Activated B cell treated with CpG ODN at 0.5 μM for 24 hours (primary cell): ENCODE measurements at regions not wholly inside any gene's neighbourhood (a gene's known extent, or its start where the extent isn't known, plus 50 kb on each side); places are given as distances from the start of the nearest gene placed in this dataset.

Source experiments
- ATAC-seq: fragments of 200-7000 bp; cut with Tn5 transposase; one replicate; pipeline ENCODE4 v1.10.0; 2021; ENCODE audit warnings: low read depth, mild to moderate bottlenecking, moderate library complexity
- CTCF ChIA-PET: fragments of 350-600 bp; sonication (Branson Sonifier 250); formaldehyde crosslinking; loops from one replicate; lab custom pipeline; 2021; ENCODE audit warnings: antibody characterized with exemption; lab: Charles Lee
- POLR2A ChIA-PET: fragments of 350-600 bp; sonication (Branson Sonifier 250); formaldehyde crosslinking; loops from one replicate; lab custom pipeline; 2021; ENCODE audit warnings: antibody characterized with exemption; lab: Charles Lee
- DNase-seq: peaks from one replicate; pipeline ENCODE4 v3.0.0; 2022
- H3K27ac Mint-ChIP-seq: one replicate; pipeline ENCODE4 v1.8.0; 2020; ENCODE audit warnings: mixed read lengths
- H3K27me3 Mint-ChIP-seq: one replicate; pipeline ENCODE4 v1.8.0; 2021; ENCODE audit warnings: mixed read lengths
- H3K36me3 Mint-ChIP-seq: one replicate; pipeline ENCODE4 v1.8.0; 2021; ENCODE audit warnings: low read depth, mixed read lengths
- H3K4me1 Mint-ChIP-seq: one replicate; pipeline ENCODE4 v1.8.0; 2021; ENCODE audit warnings: mixed read lengths
- H3K4me3 Mint-ChIP-seq: one replicate; pipeline ENCODE4 v1.8.0; 2020; ENCODE audit warnings: mild to moderate bottlenecking, mixed read lengths
- H3K9me3 Mint-ChIP-seq: one replicate; pipeline ENCODE4 v1.8.0; 2020; ENCODE audit warnings: mixed read lengths
- CTCF ChIP-seq: fragments of 200-600 bp; IDR thresholded peaks from one replicate; pipeline ENCODE4 v1.8.0; 2022; ENCODE audit warnings: antibody characterized with exemption, mild to moderate bottlenecking
- intact Hi-C: fragments of 100-400 bp; cut with micrococcal nuclease; formaldehyde crosslinking; loops from one replicate; pipeline ENCODE4 v1.15.1; 2024

- no peak overlapping the region for H3K27ac Mint-ChIP-seq
- peaks cover 2% of the 10 kb centered on the region for H3K4me1 Mint-ChIP-seq
- no peak overlapping the region for H3K4me3 Mint-ChIP-seq
- intact Hi-C loops: no loop called here
- no peaks in the 10 kb centered on the region for H3K27me3 Mint-ChIP-seq
- ATAC-seq (no peak), DNase-seq (no peak)
- POLR2A ChIA-PET: interaction anchor here (1.0 kb wide), 1 partner anchor 34 kb away, joined by 3 read pairs; no protein-coding TSS in a partner anchor
- H3K9me3 Mint-ChIP-seq: no peaks in the 10 kb centered on the region
- no peaks in the 10 kb centered on the region for H3K36me3 Mint-ChIP-seq
- CTCF ChIA-PET: no interaction called here
- no peak for TF ChIP-seq CTCF
Observed at GRCh38 chr2:85959826-85960225, 71.0 kb upstream of the ST3GAL5 start.

- DNase-seq: no peak
- intact Hi-C loops: no loop called here
- POLR2A ChIA-PET: interaction anchor here (1.0 kb wide), 1 partner anchor 35 kb away, joined by 3 read pairs; no protein-coding TSS in a partner anchor
- no peak overlapping the region for H3K4me3 Mint-ChIP-seq
- peaks cover 2% of the 10 kb centered on the region for H3K4me1 Mint-ChIP-seq
- TF ChIP-seq CTCF: no peak
- CTCF ChIA-PET: no interaction called here
- H3K27me3 Mint-ChIP-seq: no peaks in the 10 kb centered on the region
- H3K27ac Mint-ChIP-seq: no peak overlapping the region
- no peak for ATAC-seq
- H3K36me3 Mint-ChIP-seq: no peaks in the 10 kb centered on the region
- H3K9me3 Mint-ChIP-seq: no peaks in the 10 kb centered on the region
Observed at GRCh38 chr2:85959185-85959584, 70.4 kb upstream of the ST3GAL5 start.

GRCh38 chr2:85958731-85959130, 69.9 kb upstream of the ST3GAL5 start:
- Mint-ChIP-seq H3K4me3 (no peak overlapping the region), H3K27me3 (no peaks in the 10 kb centered on the region), H3K36me3 (no peaks in the 10 kb centered on the region), H3K27ac (no peak overlapping the region), H3K4me1 (peaks cover 1% of the 10 kb centered on the region), H3K9me3 (no peaks in the 10 kb centered on the region)
- TF ChIP-seq CTCF: no peak
- POLR2A ChIA-PET: interaction anchor here (1.0 kb wide), 1 partner anchor 35 kb away, joined by 3 read pairs; no protein-coding TSS in a partner anchor
- ATAC-seq (no peak), DNase-seq (no peak)
- intact Hi-C loops: no loop called here
- CTCF ChIA-PET: no interaction called here

GRCh38 chr2:85957256-85957655, 68.5 kb upstream of the ST3GAL5 start:
- intact Hi-C loops: no loop called here
- Mint-ChIP-seq H3K36me3 (no peaks in the 10 kb centered on the region), H3K27me3 (no peaks in the 10 kb centered on the region), H3K9me3 (no peaks in the 10 kb centered on the region), H3K27ac (no peak overlapping the region), H3K4me1 (no peaks in the 10 kb centered on the region), H3K4me3 (no peak overlapping the region)
- ChIA-PET POLR2A (no interaction called here), CTCF (no interaction called here)
- ATAC-seq (no peak), DNase-seq (no peak)
- no peak for TF ChIP-seq CTCF

- Mint-ChIP-seq H3K4me1 (no peaks in the 10 kb centered on the region), H3K36me3 (no peaks in the 10 kb centered on the region), H3K27me3 (no peaks in the 10 kb centered on the region), H3K9me3 (no peaks in the 10 kb centered on the region), H3K4me3 (no peak overlapping the region), H3K27ac (no peak overlapping the region)
- CTCF ChIA-PET: no interaction called here
- intact Hi-C loops: no loop called here
- ATAC-seq (no peak), DNase-seq (no peak)
- POLR2A ChIA-PET: no interaction called here
- no peak for TF ChIP-seq CTCF
Observed at GRCh38 chr2:85956646-85957039, 67.9 kb upstream of the ST3GAL5 start.
